OCI-LY1 (cell line): ENCODE measurements at regions not wholly inside any gene's neighbourhood (a gene's known extent, or its start where the extent isn't known, plus 50 kb on each side); places are given as distances from the start of the nearest gene placed in this dataset.

Experiments used
- H2AFZ ChIP-seq: fragments of 200-600 bp; sonication (generic), shearing (Covaris generic); 2 replicates; pipeline ENCODE4 v1.6.0; 2014; ENCODE audit warnings: antibody characterized with exemption, mild to moderate bottlenecking, low read length
- H3F3A ChIP-seq: fragments of 200-600 bp; sonication (generic), shearing (Covaris generic); 2 replicates; pipeline ENCODE4 v1.6.0; 2014; ENCODE audit warnings: mild to moderate bottlenecking, antibody characterized with exemption, low read length, moderate library complexity; ENCODE audit not compliant: insufficient read depth
- H3K27ac ChIP-seq: fragments of 200-600 bp; sonication (generic); 2 replicates; pipeline ENCODE4 v1.5.1; 2014; ENCODE audit warnings: low read length, mixed run types, mild to moderate bottlenecking, low read depth; ENCODE audit not compliant: poor library complexity, severe bottlenecking
- H3K27me3 ChIP-seq: fragments of 200-600 bp; sonication (generic); 2 replicates; pipeline ENCODE4 v1.6.0; 2014; ENCODE audit warnings: antibody characterized with exemption, mild to moderate bottlenecking, low read length, moderate library complexity; ENCODE audit not compliant: insufficient read depth
- H3K36me3 ChIP-seq: fragments of 200-600 bp; sonication (generic); 2 replicates; pipeline ENCODE4 v1.6.1; 2014; ENCODE audit warnings: mild to moderate bottlenecking, antibody characterized with exemption, low read length, moderate library complexity, mixed read lengths; ENCODE audit not compliant: insufficient read depth
- H3K4me1 ChIP-seq: fragments of 200-600 bp; sonication (generic); 2 replicates; pipeline ENCODE4 v1.5.1; 2014; ENCODE audit warnings: mild to moderate bottlenecking, low read length, moderate library complexity; ENCODE audit not compliant: insufficient read depth, severe bottlenecking
- H3K4me2 ChIP-seq: fragments of 200-600 bp; sonication (generic), shearing (Covaris generic); 2 replicates; pipeline ENCODE4 v1.6.1; 2014; ENCODE audit warnings: low read length
- H3K4me3 ChIP-seq: fragments of 200-600 bp; sonication (generic); 2 replicates; pipeline ENCODE4 v1.5.1; 2014; ENCODE audit warnings: low read length, low read depth, mild to moderate bottlenecking, mixed read lengths; ENCODE audit not compliant: poor library complexity, severe bottlenecking
- H3K79me2 ChIP-seq: fragments of 200-600 bp; shearing (Covaris generic); 2 replicates; pipeline ENCODE4 v1.6.1; 2016; ENCODE audit warnings: mixed run types, low read length, mixed read lengths; ENCODE audit not compliant: insufficient read depth
- H3K9ac ChIP-seq: fragments of 200-600 bp; sonication (generic), shearing (Covaris generic); 2 replicates; pipeline ENCODE4 v1.6.1; 2014; ENCODE audit warnings: mild to moderate bottlenecking, low read length, mixed read lengths
- H3K9me2 ChIP-seq: fragments of 200-600 bp; sonication (generic), shearing (Covaris generic); 2 replicates; pipeline ENCODE4 v1.6.1; 2014; ENCODE audit warnings: low read depth, mild to moderate bottlenecking, low read length, mixed read lengths
- H3K9me3 ChIP-seq: fragments of 200-600 bp; shearing (Covaris generic); 2 replicates; pipeline ENCODE4 v1.6.1; 2014; ENCODE audit warnings: low read length, mixed read lengths
- H4K20me1 ChIP-seq: fragments of 200-600 bp; sonication (generic), shearing (Covaris generic); 2 replicates; pipeline ENCODE4 v1.6.0; 2016; ENCODE audit warnings: mild to moderate bottlenecking, low read length; ENCODE audit not compliant: insufficient read depth
- EZH2 ChIP-seq: fragments of 200-600 bp; sonication (generic), shearing (Covaris generic); IDR thresholded peaks from 2 replicates; pipeline ENCODE4 v1.8.0; 2017; ENCODE audit warnings: borderline replicate concordance, mixed run types, mild to moderate bottlenecking, antibody characterized with exemption, low read length, moderate library complexity, mixed read lengths
- TF ChIP-seq, protein P1 (sequence below): fragments of 200-600 bp; sonication (generic), shearing (Covaris generic); IDR thresholded peaks from 2 replicates; pipeline ENCODE4 v1.5.1; 2017; ENCODE audit warnings: mild to moderate bottlenecking, antibody characterized with exemption, low read length, moderate library complexity, mixed read lengths

DNA sequence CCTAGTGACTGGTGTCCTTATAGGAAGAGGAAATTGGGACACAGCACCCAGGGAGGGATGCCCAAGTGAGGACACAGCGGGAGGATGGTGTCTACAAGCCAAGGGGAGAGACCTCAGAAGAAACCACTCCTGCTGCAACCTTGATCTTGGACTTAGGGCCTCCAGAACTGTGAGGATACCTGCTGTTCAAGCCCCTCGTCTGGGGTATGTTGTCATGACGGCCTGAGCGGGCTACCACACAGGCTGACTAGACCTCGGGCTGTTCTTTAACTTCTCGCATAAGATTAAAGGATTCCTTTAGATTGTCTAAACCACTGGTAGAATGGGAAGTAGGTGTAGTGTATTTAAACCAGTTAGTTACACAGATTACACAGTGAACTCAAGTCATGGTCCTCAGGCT lies 138.3 kb downstream of the ASB1 start:
- Histone ChIP-seq H2AFZ (no peak overlapping the region), H3K9ac (no peak overlapping the region), H3K27ac (no peak overlapping the region), H3F3A (no peaks in the 10 kb centered on the region), H3K79me2 (no peaks in the 10 kb centered on the region), H3K4me3 (no peak overlapping the region), H3K36me3 (no peaks in the 10 kb centered on the region), H3K27me3 (peaks cover 12% of the 10 kb centered on the region), H3K4me1 (no peaks in the 10 kb centered on the region), H3K4me2 (no peak overlapping the region), H4K20me1 (no peaks in the 10 kb centered on the region), H3K9me2 (no peaks in the 10 kb centered on the region), H3K9me3 (no peaks in the 10 kb centered on the region)
- TF ChIP-seq, protein P1, sequence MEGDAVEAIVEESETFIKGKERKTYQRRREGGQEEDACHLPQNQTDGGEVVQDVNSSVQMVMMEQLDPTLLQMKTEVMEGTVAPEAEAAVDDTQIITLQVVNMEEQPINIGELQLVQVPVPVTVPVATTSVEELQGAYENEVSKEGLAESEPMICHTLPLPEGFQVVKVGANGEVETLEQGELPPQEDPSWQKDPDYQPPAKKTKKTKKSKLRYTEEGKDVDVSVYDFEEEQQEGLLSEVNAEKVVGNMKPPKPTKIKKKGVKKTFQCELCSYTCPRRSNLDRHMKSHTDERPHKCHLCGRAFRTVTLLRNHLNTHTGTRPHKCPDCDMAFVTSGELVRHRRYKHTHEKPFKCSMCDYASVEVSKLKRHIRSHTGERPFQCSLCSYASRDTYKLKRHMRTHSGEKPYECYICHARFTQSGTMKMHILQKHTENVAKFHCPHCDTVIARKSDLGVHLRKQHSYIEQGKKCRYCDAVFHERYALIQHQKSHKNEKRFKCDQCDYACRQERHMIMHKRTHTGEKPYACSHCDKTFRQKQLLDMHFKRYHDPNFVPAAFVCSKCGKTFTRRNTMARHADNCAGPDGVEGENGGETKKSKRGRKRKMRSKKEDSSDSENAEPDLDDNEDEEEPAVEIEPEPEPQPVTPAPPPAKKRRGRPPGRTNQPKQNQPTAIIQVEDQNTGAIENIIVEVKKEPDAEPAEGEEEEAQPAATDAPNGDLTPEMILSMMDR: no peak
- no peak for TF ChIP-seq EZH2

DNA sequence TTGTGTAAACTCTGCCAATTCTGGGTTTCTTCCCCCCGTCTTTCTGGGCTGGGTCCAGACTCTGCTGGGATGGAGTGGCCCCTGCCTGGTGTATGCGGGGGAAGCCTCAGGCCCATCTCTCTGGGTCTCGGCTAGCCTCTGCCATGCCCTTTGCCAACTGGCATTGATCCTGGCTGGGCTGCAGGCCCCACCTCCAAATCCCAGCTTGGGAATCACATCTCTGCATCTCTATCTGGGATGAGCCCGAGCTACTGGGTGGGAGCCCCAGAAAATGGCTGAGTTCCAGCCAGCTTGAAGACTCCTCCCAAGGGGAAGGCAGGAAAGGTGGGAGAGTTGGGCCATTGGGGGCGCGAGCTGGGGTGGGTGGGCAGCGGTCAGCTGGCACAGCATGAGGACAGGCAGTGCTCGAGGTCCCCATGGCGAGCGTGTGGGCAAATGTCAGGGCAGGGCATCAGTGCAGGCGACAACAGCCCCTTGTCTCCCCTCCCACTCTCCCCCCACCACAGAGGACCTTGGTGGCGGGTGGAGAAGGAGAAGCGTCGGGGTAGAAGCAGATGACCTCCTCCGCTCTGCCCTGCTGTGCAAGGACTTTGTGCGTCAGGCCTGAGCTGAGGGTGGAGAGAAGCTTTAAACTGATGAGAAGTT lies 139.4 kb downstream of the ASB1 start:
- H3K36me3 ChIP-seq: no peaks in the 10 kb centered on the region
- no peaks in the 10 kb centered on the region for H3K4me1 ChIP-seq
- peaks cover 13% of the 10 kb centered on the region for H3K27me3 ChIP-seq
- H3K4me3 ChIP-seq: no peak overlapping the region
- H3F3A ChIP-seq: no peaks in the 10 kb centered on the region
- no peak overlapping the region for H3K4me2 ChIP-seq
- H3K79me2 ChIP-seq: no peaks in the 10 kb centered on the region
- H3K9ac ChIP-seq: no peak overlapping the region
- no peaks in the 10 kb centered on the region for H4K20me1 ChIP-seq
- no peak overlapping the region for H3K27ac ChIP-seq
- no peaks in the 10 kb centered on the region for H3K9me2 ChIP-seq
- H2AFZ ChIP-seq: no peak overlapping the region
- H3K9me3 ChIP-seq: no peaks in the 10 kb centered on the region
- TF ChIP-seq, protein P1: no peak
- no peak for TF ChIP-seq EZH2

DNA sequence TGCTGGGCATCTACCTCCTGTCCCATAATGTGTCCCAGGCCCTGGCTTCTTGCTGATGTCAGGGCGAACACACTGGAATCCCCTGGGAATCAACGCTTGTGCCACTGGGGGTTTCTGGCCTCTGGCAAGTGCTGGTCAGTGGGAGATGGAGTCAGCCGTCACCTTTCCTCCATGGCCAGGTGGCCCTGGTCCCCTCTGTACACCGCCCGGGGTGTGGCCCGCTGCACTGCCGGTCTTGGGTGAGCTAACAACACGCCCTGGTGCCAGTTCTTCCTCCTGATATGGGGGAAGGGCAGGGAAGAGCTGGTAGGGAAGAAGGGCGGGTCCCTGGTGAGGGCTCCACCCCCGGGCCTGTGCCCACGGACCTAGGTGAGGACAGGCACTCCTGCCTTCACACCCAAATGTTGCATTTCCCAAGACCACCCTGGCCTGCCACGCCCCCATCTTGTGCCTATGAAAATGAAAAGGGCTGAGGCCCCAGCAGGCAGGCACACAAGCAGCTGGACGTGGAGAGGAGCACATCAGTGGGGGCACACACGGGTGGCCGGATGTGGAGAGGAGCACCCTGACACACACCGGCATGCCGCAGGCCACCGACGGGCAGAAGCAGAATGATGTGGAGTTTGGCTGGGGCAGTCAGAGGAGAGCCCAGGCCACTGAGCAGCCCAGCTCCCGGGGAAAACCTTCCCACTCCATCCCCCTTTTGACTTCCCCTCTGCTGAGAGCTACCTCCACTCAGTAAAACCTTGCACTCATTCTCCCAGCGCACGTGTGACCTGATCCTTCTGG lies 140.5 kb downstream of the ASB1 start:
- H3K9ac ChIP-seq: no peak overlapping the region

More for the DNA sequence above, 140.5 kb downstream of the ASB1 start:
- no peaks in the 10 kb centered on the region for H3K4me1 ChIP-seq
- H3K4me3 ChIP-seq: no peak overlapping the region
- no peak overlapping the region for H3K27ac ChIP-seq
- no peaks in the 10 kb centered on the region for H3K9me2 ChIP-seq
- no peak overlapping the region for H2AFZ ChIP-seq
- no peaks in the 10 kb centered on the region for H3K36me3 ChIP-seq
- no peak overlapping the region for H3K4me2 ChIP-seq
- no peaks in the 10 kb centered on the region for H3F3A ChIP-seq
- no peaks in the 10 kb centered on the region for H4K20me1 ChIP-seq
- H3K79me2 ChIP-seq: no peaks in the 10 kb centered on the region
- peaks cover 17% of the 10 kb centered on the region for H3K27me3 ChIP-seq
- no peaks in the 10 kb centered on the region for H3K9me3 ChIP-seq
- TF ChIP-seq EZH2: no peak
- TF ChIP-seq, protein P1: no peak
